HL-60 (cell line): ENCODE measurements at regions not wholly inside any gene's neighbourhood (a gene's known extent, or its start where the extent isn't known, plus 50 kb on each side); places are given as distances from the start of the nearest gene placed in this dataset.

Experiments
- CTCF ChIP-seq: IDR thresholded peaks from one replicate; pipeline ENCODE4 v1.5.1; 2011; ENCODE audit warnings: low read length, control low read depth, inconsistent platforms; ENCODE audit not compliant: insufficient read depth
- GABPA ChIP-seq: IDR thresholded peaks from 2 replicates; pipeline ENCODE4 v1.6.1; 2012; ENCODE audit warnings: low read depth
- POLR2AphosphoS5 ChIP-seq: IDR thresholded peaks from 2 replicates; pipeline ENCODE4 v1.6.1; 2012; ENCODE audit warnings: low read depth

DNA sequence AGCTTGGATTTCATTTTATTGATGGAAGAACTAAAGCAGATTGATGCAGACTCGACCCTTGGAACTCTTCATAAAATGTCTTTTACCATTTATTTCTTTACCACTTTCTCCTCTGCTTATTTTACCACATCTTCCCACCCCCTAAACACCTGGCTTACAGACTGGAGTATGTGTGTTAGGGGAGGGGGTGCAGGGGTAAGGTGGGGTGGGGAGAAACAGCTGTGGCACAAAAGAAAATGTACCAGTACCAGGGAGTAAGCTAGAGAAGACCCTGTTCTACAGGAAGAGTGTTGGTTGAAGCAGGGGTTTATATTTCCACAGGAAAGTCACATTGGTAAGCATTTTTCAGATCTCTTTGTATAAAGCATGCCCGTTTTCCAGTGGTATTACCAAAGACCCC lies 312.7 kb upstream of the MTNR1B start:
- TF ChIP-seq POLR2AphosphoS5 = no peak
- no peak for TF ChIP-seq CTCF
- no peak for TF ChIP-seq GABPA
